ENCODE measurements at regions not wholly inside any gene's neighbourhood (a gene's known extent, or its start where the extent isn't known, plus 50 kb on each side); places are given as distances from the start of the nearest gene placed in this dataset.

GRCh38 chr2:116645155-116645554 lies 1169.3 kb upstream of the DDX18 start:
- no peak for ATAC-seq

More at GRCh38 chr2:116645155-116645554, 1169.3 kb upstream of the DDX18 start:
- H2AFZ ChIP-seq = no peak overlapping the region
- no peaks in the 10 kb centered on the region for H3K36me3 Mint-ChIP-seq (ENCODE audit: low read depth)
- no peak for DNase-seq (ENCODE audit: low spot score)
- H3K4me1 ChIP-seq (ENCODE audit: insufficient read depth) = no peaks in the 10 kb centered on the region
- no peaks in the 10 kb centered on the region for H3K79me2 ChIP-seq (replicated peaks; ENCODE audit: insufficient read depth)
- no peak overlapping the region for H3K4me3 Mint-ChIP-seq
- no peaks in the 10 kb centered on the region for H3K36me3 ChIP-seq (ENCODE audit: insufficient read depth)
- H3K27me3 Mint-ChIP-seq (ENCODE audit: insufficient read depth, low read depth, poor library complexity) = no peaks in the 10 kb centered on the region
- H3K27ac ChIP-seq (ENCODE audit: low read depth) = no peak overlapping the region
- no peak overlapping the region for H3K27ac Mint-ChIP-seq
- H3K9me2 ChIP-seq (ENCODE audit: insufficient read depth) = no peaks in the 10 kb centered on the region
- peaks cover 10% of the 10 kb centered on the region for H3K9me3 Mint-ChIP-seq
- TF ChIP-seq ETS1 (IDR thresholded peaks at IDR 0.05) (no peak), NANOG (IDR thresholded peaks at IDR 0.05; ENCODE audit: borderline replicate concordance) (no peak), CREB1 (CRISPR knock-in tag; IDR thresholded peaks at IDR 0.05; ENCODE audit: low read depth) (no peak), POLR2AphosphoS5 (IDR thresholded peaks at IDR 0.05; ENCODE audit: low read depth) (no peak), ZNF114 (CRISPR knock-in tag; IDR thresholded peaks at IDR 0.05) (no peak), REST (IDR thresholded peaks at IDR 0.05; ENCODE audit: unreplicated experiment) (no peak), EZH2 (IDR thresholded peaks at IDR 0.05; ENCODE audit: low read depth, unreplicated experiment) (no peak), ZNF462 (CRISPR knock-in tag; IDR thresholded peaks at IDR 0.05) (no peak), JUNB (IDR thresholded peaks at IDR 0.05; ENCODE audit: unreplicated experiment) (no peak), CTCF (conservative IDR thresholded peaks at IDR 0.05; ENCODE audit: low read depth in 2 of 2) (no peak), STAT1 (IDR thresholded peaks at IDR 0.05; ENCODE audit: unreplicated experiment) (no peak), ZNF331 (CRISPR knock-in tag; IDR thresholded peaks at IDR 0.05; ENCODE audit: low read depth) (no peak), EZH2phosphoT487 (IDR thresholded peaks at IDR 0.05; ENCODE audit: unreplicated experiment) (no peak)
- H4K20me1 ChIP-seq (replicated peaks; ENCODE audit: insufficient read depth) = no peaks in the 10 kb centered on the region
- H3K4me3 ChIP-seq = no peak overlapping the region
- no peaks in the 10 kb centered on the region for H3F3A ChIP-seq (replicated peaks; ENCODE audit: low read depth)
- H3K4me1 Mint-ChIP-seq = no peaks in the 10 kb centered on the region
- H3K27me3 ChIP-seq (ENCODE audit: insufficient read depth) = no peaks in the 10 kb centered on the region
- no peak overlapping the region for H3K4me2 ChIP-seq
